ENCODE measurements at regions not wholly inside any gene's neighbourhood (a gene's known extent, or its start where the extent isn't known, plus 50 kb on each side); places are given as distances from the start of the nearest gene placed in this dataset.

GRCh38 chr1:193677874-193678273, 491.5 kb upstream of the B3GALT2 start:
- DNase-seq: no peak

GRCh38 chr1:193676996-193677549, 490.7 kb upstream of the B3GALT2 start:
- DNase-seq: no peak

GRCh38 chr1:193674292-193674944, 488.0 kb upstream of the B3GALT2 start:
- no peak for DNase-seq

- DNase-seq: no peak
Observed at GRCh38 chr1:193666485-193667083, 480.2 kb upstream of the B3GALT2 start.

GRCh38 chr1:193663965-193664364, 477.6 kb upstream of the B3GALT2 start:
- no peak for DNase-seq

GRCh38 chr1:193662030-193662429, 475.6 kb upstream of the B3GALT2 start:
- DNase-seq: no peak

GRCh38 chr1:193661385-193661784, 475.0 kb upstream of the B3GALT2 start:
- no peak for DNase-seq

- no peak for DNase-seq
Observed at GRCh38 chr1:193660428-193660827, 474.0 kb upstream of the B3GALT2 start.

GRCh38 chr1:193658691-193659090, 472.3 kb upstream of the B3GALT2 start:
- DNase-seq: no peak

- DNase-seq: no peak
Observed at GRCh38 chr1:193658081-193658480, 471.7 kb upstream of the B3GALT2 start.

GRCh38 chr1:193657552-193657951, 471.1 kb upstream of the B3GALT2 start:
- DNase-seq: no peak

GRCh38 chr1:193656841-193657240, 470.4 kb upstream of the B3GALT2 start:
- no peak for DNase-seq

GRCh38 chr1:193654951-193655735, 468.7 kb upstream of the B3GALT2 start:
- no peak for DNase-seq

GRCh38 chr1:193649587-193649986, 463.2 kb upstream of the B3GALT2 start:
- no peak for DNase-seq

GRCh38 chr1:193634876-193635275, 448.5 kb upstream of the B3GALT2 start:
- DNase-seq: no peak

GRCh38 chr1:193634470-193634869, 448.1 kb upstream of the B3GALT2 start:
- DNase-seq: no peak

GRCh38 chr1:193633991-193634390, 447.6 kb upstream of the B3GALT2 start:
- DNase-seq: no peak

- DNase-seq: no peak
Observed at GRCh38 chr1:193633093-193633492, 446.7 kb upstream of the B3GALT2 start.

- DNase-seq: no peak
Observed at GRCh38 chr1:193631306-193631705, 444.9 kb upstream of the B3GALT2 start.

- no peak for DNase-seq
Observed at GRCh38 chr1:193629875-193630274, 443.5 kb upstream of the B3GALT2 start.

- no peak for DNase-seq
Observed at GRCh38 chr1:193626695-193627094, 440.3 kb upstream of the B3GALT2 start.

GRCh38 chr1:193625255-193625654, 438.8 kb upstream of the B3GALT2 start:
- DNase-seq: no peak

GRCh38 chr1:193619911-193620310, 433.5 kb upstream of the B3GALT2 start:
- DNase-seq: no peak

GRCh38 chr1:193614817-193615216, 428.4 kb upstream of the B3GALT2 start:
- DNase-seq: no peak
